Peyer's patch (tissue), 4 donors: ENCODE measurements at regions not wholly inside any gene's neighbourhood (a gene's known extent, or its start where the extent isn't known, plus 50 kb on each side); places are given as distances from the start of the nearest gene placed in this dataset.

ENCODE experiments used
- POLR2A ChIP-seq, 2 donors: fragments of 450-650 bp; IDR thresholded peaks; one replicate each; pipeline ENCODE4 v1.5.1; 2017; ENCODE audit warnings: antibody characterized with exemption in 2 of 2, mild to moderate bottlenecking in 2 of 2, moderate library complexity in 2 of 2
- TF ChIP-seq, protein P1 (sequence below), 6 experiments: fragments of 450-650 bp in 4 of 6; fragments of 200-600 bp in 2 of 6; sonication (generic) in 1 of 6; IDR thresholded peaks; one replicate each; pipeline ENCODE4 v1.5.1; 2017 to 2019; ENCODE audit warnings: antibody characterized with exemption in 6 of 6, mild to moderate bottlenecking in 3 of 6, moderate library complexity in 1 of 6

DNA sequence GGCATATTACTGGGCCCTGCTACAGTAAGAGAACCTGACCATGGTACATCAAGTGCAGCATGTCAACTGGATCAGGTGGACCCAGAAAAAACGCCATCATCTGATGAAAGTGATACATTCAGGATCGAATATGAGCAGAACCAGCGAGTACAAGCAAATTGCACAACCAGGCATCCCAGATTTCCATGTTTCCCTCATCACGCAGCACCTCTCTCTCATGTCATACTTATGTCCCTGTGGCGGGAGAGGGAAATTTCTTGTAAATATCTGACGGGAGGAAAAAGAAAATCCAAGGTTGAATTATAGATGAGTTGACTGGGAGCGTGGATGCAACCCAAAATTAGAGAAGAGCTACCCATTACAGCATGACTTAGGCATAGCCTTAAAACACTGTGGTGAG, 608.5 kb upstream of the FAT1 start:
- TF ChIP-seq POLR2A (IDR thresholded peaks at IDR 0.05): no peak
- TF ChIP-seq, protein P1, sequence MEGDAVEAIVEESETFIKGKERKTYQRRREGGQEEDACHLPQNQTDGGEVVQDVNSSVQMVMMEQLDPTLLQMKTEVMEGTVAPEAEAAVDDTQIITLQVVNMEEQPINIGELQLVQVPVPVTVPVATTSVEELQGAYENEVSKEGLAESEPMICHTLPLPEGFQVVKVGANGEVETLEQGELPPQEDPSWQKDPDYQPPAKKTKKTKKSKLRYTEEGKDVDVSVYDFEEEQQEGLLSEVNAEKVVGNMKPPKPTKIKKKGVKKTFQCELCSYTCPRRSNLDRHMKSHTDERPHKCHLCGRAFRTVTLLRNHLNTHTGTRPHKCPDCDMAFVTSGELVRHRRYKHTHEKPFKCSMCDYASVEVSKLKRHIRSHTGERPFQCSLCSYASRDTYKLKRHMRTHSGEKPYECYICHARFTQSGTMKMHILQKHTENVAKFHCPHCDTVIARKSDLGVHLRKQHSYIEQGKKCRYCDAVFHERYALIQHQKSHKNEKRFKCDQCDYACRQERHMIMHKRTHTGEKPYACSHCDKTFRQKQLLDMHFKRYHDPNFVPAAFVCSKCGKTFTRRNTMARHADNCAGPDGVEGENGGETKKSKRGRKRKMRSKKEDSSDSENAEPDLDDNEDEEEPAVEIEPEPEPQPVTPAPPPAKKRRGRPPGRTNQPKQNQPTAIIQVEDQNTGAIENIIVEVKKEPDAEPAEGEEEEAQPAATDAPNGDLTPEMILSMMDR (IDR thresholded peaks at IDR 0.05): no peak
